ENCODE measurements at regions not wholly inside any gene's neighbourhood (a gene's known extent, or its start where the extent isn't known, plus 50 kb on each side); places are given as distances from the start of the nearest gene placed in this dataset.

DNA sequence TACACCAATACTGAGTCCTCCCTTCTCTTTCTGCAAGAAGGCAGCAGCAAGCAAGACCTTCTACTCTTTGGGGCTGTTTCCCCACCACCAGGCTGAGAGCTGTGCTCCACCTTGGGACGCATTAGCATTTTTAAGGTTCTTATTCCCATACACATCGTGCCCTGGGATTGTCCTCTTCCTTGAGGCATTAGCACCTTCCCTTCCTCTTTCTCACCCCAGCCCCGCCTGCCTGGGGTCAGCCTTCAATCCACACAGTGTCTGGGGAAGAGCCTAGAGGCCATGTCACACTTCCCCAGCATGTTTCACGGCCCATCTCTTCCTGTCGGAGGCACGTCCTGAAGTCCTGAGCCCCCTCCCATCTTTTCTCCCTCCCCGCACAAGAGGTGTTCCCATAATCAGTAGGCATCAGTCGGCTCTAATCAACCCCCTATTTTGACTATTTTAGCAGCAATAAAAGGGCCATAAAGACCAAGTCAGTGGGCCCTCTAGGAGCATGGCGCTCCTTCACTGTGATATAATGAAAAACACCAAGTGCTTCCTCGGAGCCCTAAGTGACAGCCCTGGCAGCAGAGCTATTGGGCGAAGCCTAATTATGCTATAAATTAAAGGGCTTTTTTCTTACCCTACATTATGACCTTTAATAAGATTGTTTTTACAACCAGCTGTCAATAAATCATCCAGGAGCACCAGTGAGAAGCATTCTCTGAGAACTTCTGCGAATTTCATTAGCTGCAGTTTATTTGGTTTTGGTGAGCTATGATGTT is 55.0 kb upstream of the PKDCC start:
- ChIA-PET POLR2A (no interaction called here), CTCF (no interaction called here), RAD21 (ENCODE audit: unreplicated experiment) (no interaction called here), SMC1A (ENCODE audit: uncharacterized antibody, unreplicated experiment) (no interaction called here)
- WGBS (ENCODE audit: insufficient coverage, insufficient replicate concordance, low lambda C conversion rate, missing lambda C conversion rate): 32% methylated on average over 12 of the region's 12 CpGs
- no peaks in the 10 kb centered on the region for H3K36me3 ChIP-seq (ENCODE audit: control insufficient read depth in 2 of 2, insufficient read depth in 2 of 2, low read length in 1 of 2)
- H3K4me3 ChIP-seq: no peak overlapping the region
- in situ Hi-C loops (cut with MboI): no loop called here
- intact Hi-C loops (cut with micrococcal nuclease; ENCODE audit: unreplicated experiment): no loop called here
- DNase-seq (ENCODE audit: low read depth, low spot score) (no peak), FAIRE-seq (no peak), ATAC-seq (no peak)
- H3K9ac ChIP-seq (ENCODE audit: control insufficient read depth, insufficient read depth, low read length): no peak overlapping the region
- H3K27me3 ChIP-seq (replicated peaks in 1 of 2; ENCODE audit: control insufficient read depth in 2 of 2, insufficient read depth in 2 of 2, low read length in 1 of 2): peaks cover 0 to 2% of the 10 kb centered on the region in 2 experiments; a peak in 2 of 4 replicates
- H3K9me3 ChIP-seq (replicated peaks; ENCODE audit: control insufficient read depth, insufficient read depth, low read length): no peaks in the 10 kb centered on the region
- H3K79me2 ChIP-seq (ENCODE audit: control insufficient read depth, insufficient read depth, low read length): no peaks in the 10 kb centered on the region
- no peak overlapping the region for H2AFZ ChIP-seq (ENCODE audit: control insufficient read depth, low read depth, low read length)
- H3K27ac ChIP-seq (ENCODE audit: control insufficient read depth, insufficient read depth): no peak overlapping the region
- no peaks in the 10 kb centered on the region for H4K20me1 ChIP-seq (ENCODE audit: control insufficient read depth, insufficient read depth)
- H3K4me1 ChIP-seq (ENCODE audit: control insufficient read depth, insufficient read depth, low read length): no peaks in the 10 kb centered on the region
- BruUV-seq (replicated peaks): no TSS peak
- no peak overlapping the region for H3K4me2 ChIP-seq (ENCODE audit: control insufficient read depth, insufficient read depth)
- TF ChIP-seq CHD4 (IDR thresholded peaks at IDR 0.05) (no peak), ESRRA (IDR thresholded peaks at IDR 0.05; ENCODE audit: low read length) (no peak), ZNF24 (IDR thresholded peaks at IDR 0.05) (no peak), SMC3 (IDR thresholded peaks at IDR 0.05; ENCODE audit: borderline replicate concordance, low read length) (no peak), MYC (IDR thresholded peaks at IDR 0.05; ENCODE audit: insufficient read depth, insufficient read length, insufficient replicate concordance, low read length, severe bottlenecking) (no peak), EP300 (IDR thresholded peaks at IDR 0.05; ENCODE audit: borderline replicate concordance in 1 of 2, control insufficient read depth in 1 of 2, low read depth in 2 of 2, low read length in 2 of 2) (no peak), ZNF687 (IDR thresholded peaks at IDR 0.05) (no peak), TCF3 (IDR thresholded peaks at IDR 0.05; ENCODE audit: borderline replicate concordance, insufficient read depth, low read depth, low read length) (no peak), BMI1 (IDR thresholded peaks at IDR 0.05; ENCODE audit: borderline replicate concordance) (no peak), CUX1 (IDR thresholded peaks at IDR 0.05; ENCODE audit: insufficient replicate concordance, low read depth, low read length) (no peak), ZBED1 (IDR thresholded peaks at IDR 0.05; ENCODE audit: borderline replicate concordance) (no peak), MYB (IDR thresholded peaks at IDR 0.05; ENCODE audit: borderline replicate concordance, low read depth, low read length) (no peak)
- TF ChIP-seq, protein P1, sequence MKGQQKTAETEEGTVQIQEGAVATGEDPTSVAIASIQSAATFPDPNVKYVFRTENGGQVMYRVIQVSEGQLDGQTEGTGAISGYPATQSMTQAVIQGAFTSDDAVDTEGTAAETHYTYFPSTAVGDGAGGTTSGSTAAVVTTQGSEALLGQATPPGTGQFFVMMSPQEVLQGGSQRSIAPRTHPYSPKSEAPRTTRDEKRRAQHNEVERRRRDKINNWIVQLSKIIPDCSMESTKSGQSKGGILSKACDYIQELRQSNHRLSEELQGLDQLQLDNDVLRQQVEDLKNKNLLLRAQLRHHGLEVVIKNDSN (IDR thresholded peaks at IDR 0.05; ENCODE audit: borderline replicate concordance, extremely low read length, insufficient read depth, low read depth, low read length): no peak

Measured in GM12878 (cell line).